HCT116 (cell line): ENCODE measurements at regions not wholly inside any gene's neighbourhood (a gene's known extent, or its start where the extent isn't known, plus 50 kb on each side); places are given as distances from the start of the nearest gene placed in this dataset.

Source experiments
- ATAC-seq: fragments of 200-7000 bp; cut with Tn5 transposase; 2 replicates; pipeline ENCODE4 v1.9.1; 2020; ENCODE audit warnings: mild to moderate bottlenecking, moderate library complexity
- BruUV-seq: library from RNA; stranded (reverse); fragments of 400-500 nt; replicated peaks from 2 replicates; lab custom pipeline; 2021; lab: Mats Ljungman, UMichigan
- CTCF ChIA-PET: fragments of 300-600 bp; sonication (Branson Sonifier 250); formaldehyde crosslinking; loops from one replicate; lab custom pipeline; 2021; ENCODE audit warnings: antibody characterized with exemption; lab: Charles Lee
- POLR2A ChIA-PET: fragments of 300-600, 350-600 bp; sonication (Branson Sonifier 250); formaldehyde crosslinking; loops from one replicate; lab custom pipeline; 2021; ENCODE audit warnings: antibody characterized with exemption; lab: Charles Lee
- RAD21 ChIA-PET, 2 experiments: fragments of 300-600 bp; sonication (Branson Sonifier 250); formaldehyde crosslinking; loops; one replicate each; lab custom pipeline; 2023; ENCODE audit warnings: low total read pairs in 2 of 2; ENCODE audit not compliant: uncharacterized antibody in 2 of 2, unreplicated experiment in 2 of 2, low non-redundant PET in 1 of 2; lab: Charles Lee
- DNase-seq: peaks from one replicate; pipeline ENCODE4 v3.0.0-alpha.2; 2010; ENCODE audit warnings: low read depth, low spot score
- H2AFZ ChIP-seq: fragments of 200-600 bp; shearing (Covaris generic), sonication (generic); 2 replicates; pipeline ENCODE4 v1.6.1; 2017; ENCODE audit warnings: low read depth, mixed run types, mixed read lengths, antibody characterized with exemption, low read length; ENCODE audit not compliant: poor library complexity, severe bottlenecking
- H3K27ac ChIP-seq: 2 replicates; pipeline ENCODE4 v1.5.1; 2012; ENCODE audit warnings: low read depth, low read length
- H3K27me3 ChIP-seq: fragments of 200-600 bp; sonication (generic); 2 replicates; pipeline ENCODE4 v1.6.1; 2016; ENCODE audit warnings: mixed run types, low read length, mixed read lengths; ENCODE audit not compliant: insufficient read depth
- H3K36me3 ChIP-seq, 2 experiments: fragments of 200-500 bp in 1 of 2; fragments of 200-600 bp in 1 of 2; sonication (Bioruptor generic) in 1 of 2; sonication (generic) in 1 of 2; 2 replicates each; pipeline versions ENCODE4 v1.5.1 to v1.6.1; 2014 to 2016; ENCODE audit warnings: low read length in 2 of 2, inconsistent platforms in 1 of 2, mixed read lengths in 1 of 2, mixed run types in 1 of 2; ENCODE audit not compliant: insufficient read depth in 2 of 2, control insufficient read depth in 1 of 2
- H3K4me1 ChIP-seq, 2 experiments: fragments of 200-600 bp in 1 of 2; sonication (generic) in 1 of 2; 2 replicates each; pipeline versions ENCODE4 v1.5.1 to v1.6.1; 2012 to 2017; ENCODE audit warnings: low read length in 2 of 2, inconsistent platforms in 1 of 2, mild to moderate bottlenecking in 1 of 2, mixed read lengths in 1 of 2, mixed run types in 1 of 2, moderate library complexity in 1 of 2; ENCODE audit not compliant: insufficient read depth in 2 of 2, control insufficient read depth in 1 of 2
- H3K4me2 ChIP-seq: fragments of 200-600 bp; sonication (generic); 2 replicates; pipeline ENCODE4 v1.6.1; 2017; ENCODE audit warnings: mixed run types, low read length, mixed read lengths
- H3K4me3 ChIP-seq, 2 experiments: fragments of 200-600 bp in 1 of 2; sonication (generic) in 1 of 2; replicated peaks in 1 of 2; 2 replicates each; pipeline ENCODE4 v1.5.1; 2011 to 2016; ENCODE audit warnings: low read length in 2 of 2, control low read depth in 1 of 2, low read depth in 1 of 2, mild to moderate bottlenecking in 1 of 2, mixed read lengths in 1 of 2, mixed run types in 1 of 2
- H3K79me2 ChIP-seq: fragments of 200-600 bp; sonication (generic); 2 replicates; pipeline ENCODE4 v1.6.1; 2017; ENCODE audit warnings: mild to moderate bottlenecking, mixed run types, low read length, moderate library complexity, mixed read lengths; ENCODE audit not compliant: insufficient read depth
- H3K9ac ChIP-seq: fragments of 200-600 bp; sonication (generic); 2 replicates; pipeline ENCODE4 v1.6.1; 2016; ENCODE audit warnings: low read length, mixed read lengths
- H3K9me2 ChIP-seq: fragments of 200-600 bp; sonication (generic), shearing (Covaris generic); 2 replicates; pipeline ENCODE4 v1.6.1; 2017; ENCODE audit warnings: mixed run types, mild to moderate bottlenecking, moderate library complexity; ENCODE audit not compliant: insufficient read depth
- H3K9me3 ChIP-seq, 2 experiments: fragments of 200-500 bp in 1 of 2; fragments of 200-600 bp in 1 of 2; sonication (Bioruptor generic) in 1 of 2; sonication (generic) in 1 of 2; 2 replicates each; pipeline ENCODE4 v1.6.1; 2014 to 2017; ENCODE audit warnings: low read length in 2 of 2, mixed read lengths in 2 of 2, inconsistent platforms in 1 of 2, low read depth in 1 of 2, mild to moderate bottlenecking in 1 of 2, mixed run types in 1 of 2, moderate library complexity in 1 of 2; ENCODE audit not compliant: control insufficient read depth in 1 of 2, insufficient read depth in 1 of 2
- H4K20me1 ChIP-seq: fragments of 200-600 bp; sonication (generic), shearing (Covaris generic); 2 replicates; pipeline ENCODE4 v1.6.1; 2017; ENCODE audit warnings: mixed run types, mild to moderate bottlenecking, moderate library complexity; ENCODE audit not compliant: insufficient read depth
- ATF3 ChIP-seq: IDR thresholded peaks from 2 replicates; pipeline ENCODE4 v1.6.1; 2012
- CEBPB ChIP-seq: IDR thresholded peaks from 2 replicates; pipeline ENCODE4 v1.6.1; 2012; ENCODE audit warnings: low read depth
- JUND ChIP-seq: IDR thresholded peaks from 2 replicates; pipeline ENCODE4 v1.6.1; 2012
- POLR2AphosphoS5 ChIP-seq: IDR thresholded peaks from 2 replicates; pipeline ENCODE4 v1.6.1; 2011; ENCODE audit warnings: mild to moderate bottlenecking, low read depth, low read length, moderate library complexity
- SIN3A ChIP-seq: IDR thresholded peaks from 2 replicates; pipeline ENCODE4 v1.6.1; 2012; ENCODE audit warnings: low read depth
- SP1 ChIP-seq: IDR thresholded peaks from 2 replicates; pipeline ENCODE4 v1.6.1; 2012; ENCODE audit warnings: low read depth
- SRF ChIP-seq: IDR thresholded peaks from 2 replicates; pipeline ENCODE4 v1.6.1; 2012; ENCODE audit warnings: low read depth
- TCF7L2 ChIP-seq: IDR thresholded peaks from 2 replicates; pipeline ENCODE4 v1.7.0; 2011; ENCODE audit warnings: borderline replicate concordance, inconsistent platforms; ENCODE audit not compliant: insufficient read depth, insufficient read length; ENCODE audit errors: extremely low read depth
- ZFX ChIP-seq: fragments of 450-650 bp; IDR thresholded peaks from 2 replicates; pipeline ENCODE4 v1.6.1; 2017
- intact Hi-C: fragments of 100-400 bp; cut with micrococcal nuclease; formaldehyde crosslinking; loops from 2 replicates; pipeline ENCODE4 v1.10.0; 2022

GRCh38 chr12:18868717-18869116, 130.8 kb downstream of the CAPZA3 start (continued):
- no peak for TF ChIP-seq ZFX

GRCh38 chr12:18872770-18873169, 134.9 kb downstream of the CAPZA3 start:
- no peak overlapping the region for H3K9ac ChIP-seq
- RAD21 ChIA-PET: no interaction called here

GRCh38 chr12:18878676-18879180, 140.8 kb downstream of the CAPZA3 start:
- Histone ChIP-seq H3K9me3 (no peaks in the 10 kb centered on the region), H3K27ac (no peak overlapping the region), H3K36me3 (no peaks in the 10 kb centered on the region), H3K27me3 (no peaks in the 10 kb centered on the region), H2AFZ (no peak overlapping the region), H3K9me2 (no peaks in the 10 kb centered on the region), H3K4me1 (no peaks in the 10 kb centered on the region), H3K79me2 (no peaks in the 10 kb centered on the region), H4K20me1 (no peaks in the 10 kb centered on the region), H3K9ac (no peak overlapping the region), H3K4me2 (no peak overlapping the region), H3K4me3 (no peak overlapping the region)
- BruUV-seq: no TSS peak
- DNase-seq (no peak), ATAC-seq (no peak)
- TF ChIP-seq SRF (no peak), TCF7L2 (no peak), CEBPB (no peak), ATF3 (no peak), JUND (no peak)
- ChIA-PET CTCF (no interaction called here), RAD21 (no interaction called here), POLR2A (no interaction called here)
- intact Hi-C loops: no loop called here

More at GRCh38 chr12:18872770-18873169, 134.9 kb downstream of the CAPZA3 start:
- DNase-seq: no peak
- Histone ChIP-seq H3K27me3 (no peaks in the 10 kb centered on the region), H3K9me2 (no peaks in the 10 kb centered on the region), H3K36me3 (no peaks in the 10 kb centered on the region), H3K4me3 (no peak overlapping the region), H2AFZ (no peak overlapping the region), H3K4me1 (no peaks in the 10 kb centered on the region), H3K79me2 (no peaks in the 10 kb centered on the region), H4K20me1 (no peaks in the 10 kb centered on the region), H3K27ac (no peak overlapping the region), H3K9me3 (no peaks in the 10 kb centered on the region), H3K4me2 (no peak overlapping the region)
- POLR2A ChIA-PET: no interaction called here
- BruUV-seq: no TSS peak
- CTCF ChIA-PET: no interaction called here
- TF ChIP-seq SP1 (no peak), POLR2AphosphoS5 (no peak), SIN3A (no peak)
- ATAC-seq: no peak
- intact Hi-C loops: no loop called here
